Pancreas (tissue), 10 donors: ENCODE measurements at regions not wholly inside any gene's neighbourhood (a gene's known extent, or its start where the extent isn't known, plus 50 kb on each side); places are given as distances from the start of the nearest gene placed in this dataset.

ENCODE experiments used
- ATAC-seq, 4 donors: fragments of 200-7000 bp; cut with Tn5 transposase; one replicate each; pipeline versions ENCODE4 v1.8.0 to v1.9.1; 2020; ENCODE audit warnings: mild to moderate bottlenecking in 4 of 4, moderate library complexity in 4 of 4
- DNase-seq, 6 donors: peaks; one replicate each; pipeline ENCODE4 v3.0.0-alpha.2; 2020
- FAIRE-seq: peaks from 2 replicates; lab custom pipeline; 2012; peaks lifted over from hg19 to GRCh38; lab: Jason Lieb, UNC
- H3K27ac ChIP-seq, 4 donors: fragments of 200-600 bp; sonication (generic); 1 replicate in 3 of 4; 2 replicates in 1 of 4; pipeline versions ENCODE4 v1.5.0 to v1.8.0; 2020
- H3K27me3 ChIP-seq, 4 donors: fragments of 200-600 bp; one replicate each; pipeline ENCODE4 v1.8.0; 2021
- H3K36me3 ChIP-seq, 3 donors: fragments of 200-600 bp; sonication (generic) in 1 of 3; one replicate each; pipeline versions ENCODE4 v1.5.0 to v1.8.0; 2020 to 2021
- H3K4me1 ChIP-seq, 3 donors: fragments of 200-600 bp; one replicate each; pipeline ENCODE4 v1.8.0; 2021
- H3K4me3 ChIP-seq, 4 donors: fragments of 200-600 bp; sonication (generic) in 2 of 4; one replicate each; pipeline versions ENCODE4 v1.5.0 to v1.8.0; 2020 to 2021
- H3K9me3 ChIP-seq, 4 donors: fragments of 200-600 bp; one replicate each; pipeline ENCODE4 v1.8.0; 2021
- CTCF ChIP-seq, 4 donors: fragments of 200-600 bp; sonication (generic) in 3 of 4; IDR thresholded peaks; one replicate each; pipeline versions ENCODE4 v1.5.0 to v1.8.0; 2021; ENCODE audit warnings: antibody characterized with exemption in 4 of 4
- WGBS, 2 donors: extraction: QIAGEN DNeasy Blood & Tissue Kit; methylation state at CpG; one replicate each; pipeline ENCODE4 v1.1.7; 2013; 5-methylcytosine and 5-hydroxymethylcytosine counted together
- intact Hi-C, 3 donors: fragments of 100-400 bp; cut with DNase I; formaldehyde crosslinking; loops; one replicate each; pipeline versions ENCODE4 v1.11.1 to v1.14.2; 2022
- donor health status: healthy with polysubstance abuse.
- donor health status: DM: no; HTN: no; CAD: no; lungs with moderate emphysema.
- donor health status: DM: no; HTN: no; CAD: no.
- donor health status: control.
- donor health status: control.
- donor health status: Bipolar disorder and iron deficiency.
- donor health status: DM: yes; HTN: yes; CAD: no.
- donor health status: DM: no; HTN: no; CAD: no.
- donor health status: DM: no; HTN: no; CAD: no.
- donor health status: DM: yes; HTN: yes; CAD: no.

- Histone ChIP-seq H3K4me3 (no peak overlapping the region), H3K4me1 (no peaks in the 10 kb centered on the region), H3K9me3 (no peaks in the 10 kb centered on the region), H3K27ac (no peak overlapping the region), H3K36me3 (no peaks in the 10 kb centered on the region), H3K27me3 (no peaks in the 10 kb centered on the region)
- no peak for TF ChIP-seq CTCF (IDR thresholded peaks at IDR 0.05)
- intact Hi-C loops = loop anchor here in 2 of 3 donors (5.0 kb wide), 2 partner anchors 215 to 220 kb away; no protein-coding TSS in a partner anchor
- ATAC-seq = no peak
- no peak for FAIRE-seq
- no peak for DNase-seq
- WGBS, 2 donors = 92 to 95% methylated on average over 2 of the region's 2 CpGs
Observed at GRCh38 chr2:158902005-158902398, 66.4 kb upstream of the TANC1 start.

- H3K36me3 ChIP-seq = no peaks in the 10 kb centered on the region
- no peaks in the 10 kb centered on the region for H3K27me3 ChIP-seq
- WGBS, 2 donors = 23 to 34% methylated on average over 2 of the region's 2 CpGs
- no peak for DNase-seq
- no peaks in the 10 kb centered on the region for H3K9me3 ChIP-seq
- no peak overlapping the region for H3K27ac ChIP-seq
- TF ChIP-seq CTCF (IDR thresholded peaks at IDR 0.05) = no peak
- ATAC-seq = no peak
- intact Hi-C loops = loop anchor here in 2 of 3 donors (5.0 kb wide), 2 partner anchors 213 to 218 kb away; no protein-coding TSS in a partner anchor
- no peak for FAIRE-seq
- H3K4me3 ChIP-seq = no peak overlapping the region
- no peaks in the 10 kb centered on the region for H3K4me1 ChIP-seq
Observed at GRCh38 chr2:158903711-158904405, 64.6 kb upstream of the TANC1 start.

- H3K27ac ChIP-seq = no peak overlapping the region
- H3K4me1 ChIP-seq = no peaks in the 10 kb centered on the region
- 91 to 93% methylated on average over 1 of the region's 1 CpG for WGBS, 2 donors
- DNase-seq (no peak), FAIRE-seq (no peak), ATAC-seq (no peak)
- intact Hi-C loops = loop anchor here in 2 of 3 donors (5.0 kb wide), 2 partner anchors 213 to 218 kb away; no protein-coding TSS in a partner anchor
- H3K36me3 ChIP-seq = no peaks in the 10 kb centered on the region
- TF ChIP-seq CTCF (IDR thresholded peaks at IDR 0.05) = no peak
- H3K9me3 ChIP-seq = no peaks in the 10 kb centered on the region
- H3K27me3 ChIP-seq = no peaks in the 10 kb centered on the region
- H3K4me3 ChIP-seq = no peak overlapping the region
Observed at GRCh38 chr2:158904627-158905177, 63.7 kb upstream of the TANC1 start.

GRCh38 chr2:158905341-158905740 lies 63.1 kb upstream of the TANC1 start:
- Histone ChIP-seq H3K36me3 (no peaks in the 10 kb centered on the region), H3K27ac (no peak overlapping the region), H3K9me3 (no peaks in the 10 kb centered on the region), H3K4me3 (no peak overlapping the region), H3K27me3 (no peaks in the 10 kb centered on the region), H3K4me1 (no peaks in the 10 kb centered on the region)
- WGBS, 2 donors = 88 to 92% methylated on average over 3 of the region's 3 CpGs
- intact Hi-C loops = no loop called here
- no peak for TF ChIP-seq CTCF (IDR thresholded peaks at IDR 0.05)
- ATAC-seq (no peak), DNase-seq (no peak), FAIRE-seq (no peak)

GRCh38 chr2:158905784-158906183 lies 62.7 kb upstream of the TANC1 start:
- intact Hi-C loops = no loop called here
- Histone ChIP-seq H3K36me3 (no peaks in the 10 kb centered on the region), H3K4me3 (no peak overlapping the region), H3K4me1 (no peaks in the 10 kb centered on the region), H3K9me3 (no peaks in the 10 kb centered on the region), H3K27ac (no peak overlapping the region), H3K27me3 (no peaks in the 10 kb centered on the region)
- no peak for FAIRE-seq
- DNase-seq = no peak
- 65 to 75% methylated on average over 4 of the region's 4 CpGs for WGBS, 2 donors
- no peak for ATAC-seq
- TF ChIP-seq CTCF (IDR thresholded peaks at IDR 0.05) = no peak
